SU-DHL-6 (cell line): ENCODE measurements at regions not wholly inside any gene's neighbourhood (a gene's known extent, or its start where the extent isn't known, plus 50 kb on each side); places are given as distances from the start of the nearest gene placed in this dataset.
A peak's percentile ranks its signal among the peaks of the same experiment; 100 is the strongest.
"Not testable (repeated sequence)": the region's sequence is repeated elsewhere in the genome, so short reads cannot be mapped to it uniquely, and the experiment has no call there.

ENCODE experiments used
- H2AFZ ChIP-seq: fragments of 200-600 bp; sonication (generic); 2 replicates; pipeline ENCODE4 v1.6.1; 2014; ENCODE audit warnings: low read depth, mild to moderate bottlenecking, moderate library complexity, mixed read lengths, antibody characterized with exemption, low read length; ENCODE audit not compliant: severe bottlenecking
- H3F3A ChIP-seq: fragments of 200-600 bp; shearing (Covaris generic); 2 replicates; pipeline ENCODE4 v1.6.0; 2016; ENCODE audit warnings: antibody characterized with exemption, mild to moderate bottlenecking; ENCODE audit not compliant: insufficient read depth
- H3K27ac ChIP-seq: fragments of 200-600 bp; sonication (generic); 2 replicates; pipeline ENCODE4 v1.5.1; 2016; ENCODE audit warnings: low read depth, mild to moderate bottlenecking, low read length, moderate library complexity, mixed read lengths
- H3K27me3 ChIP-seq: fragments of 200-600 bp; sonication (generic), shearing (Covaris generic); 2 replicates; pipeline ENCODE4 v1.6.0; 2014; ENCODE audit warnings: mild to moderate bottlenecking, low read length
- H3K36me3 ChIP-seq: fragments of 200-600 bp; sonication (generic); 2 replicates; pipeline ENCODE4 v1.6.1; 2014; ENCODE audit warnings: mild to moderate bottlenecking, low read length, mixed read lengths
- H3K4me2 ChIP-seq: fragments of 300-600, 200-600 bp; shearing (Covaris generic), sonication (generic); 2 replicates; pipeline ENCODE4 v1.6.0; 2014; ENCODE audit warnings: low read length, low read depth, mild to moderate bottlenecking; ENCODE audit not compliant: poor library complexity, severe bottlenecking
- H3K4me3 ChIP-seq: fragments of 200-600 bp; sonication (generic); 2 replicates; pipeline ENCODE4 v1.5.1; 2014; ENCODE audit warnings: antibody characterized with exemption, low read length, mild to moderate bottlenecking, mixed read lengths; ENCODE audit not compliant: insufficient read depth, poor library complexity, severe bottlenecking
- H3K79me2 ChIP-seq: fragments of 200-600 bp; sonication (generic); 2 replicates; pipeline ENCODE4 v1.6.1; 2014; ENCODE audit warnings: mild to moderate bottlenecking, low read length, moderate library complexity; ENCODE audit not compliant: insufficient read depth
- H3K9ac ChIP-seq: fragments of 200-600 bp; sonication (generic); 2 replicates; pipeline ENCODE4 v1.7.0; 2014; ENCODE audit warnings: mild to moderate bottlenecking, low read length
- H3K9me2 ChIP-seq: fragments of 200-600 bp; sonication (generic); replicated peaks from 2 replicates; pipeline ENCODE4 v1.6.1; 2014; ENCODE audit warnings: low read length; ENCODE audit not compliant: insufficient read depth
- H3K9me3 ChIP-seq: fragments of 200-600 bp; sonication (generic); 2 replicates; pipeline ENCODE4 v1.6.1; 2014; ENCODE audit warnings: low read length, mixed read lengths; ENCODE audit not compliant: insufficient read depth
- H4K20me1 ChIP-seq: fragments of 200-600 bp; sonication (generic); 2 replicates; pipeline ENCODE4 v1.6.1; 2014; ENCODE audit warnings: low read depth, mild to moderate bottlenecking, antibody characterized with exemption, low read length, moderate library complexity, mixed read lengths
- CTCF ChIP-seq: fragments of 200-600 bp; sonication (generic); IDR thresholded peaks from one replicate; pipeline ENCODE4 v1.5.1; 2017; ENCODE audit warnings: antibody characterized with exemption, mild to moderate bottlenecking, low read length, moderate library complexity; ENCODE audit not compliant: insufficient read depth, poor library complexity, severe bottlenecking
- EZH2phosphoT487 ChIP-seq: fragments of 200-600 bp; sonication (generic), shearing (Covaris generic); conservative IDR thresholded peaks from 2 replicates; pipeline ENCODE4 v1.6.1; 2018; ENCODE audit warnings: mild to moderate bottlenecking, antibody characterized with exemption, low read length, moderate library complexity, mixed read lengths

- no peaks in the 10 kb centered on the region for H3K36me3 ChIP-seq
- H3K27ac ChIP-seq = no peak overlapping the region
- H3K9ac ChIP-seq = no peak overlapping the region
- no peaks in the 10 kb centered on the region for H4K20me1 ChIP-seq
- TF ChIP-seq CTCF = no peak
- no peak for TF ChIP-seq EZH2phosphoT487
- no peaks in the 10 kb centered on the region for H3F3A ChIP-seq
- H3K4me2 ChIP-seq = no peak overlapping the region
- H3K79me2 ChIP-seq = no peaks in the 10 kb centered on the region
- H3K9me3 ChIP-seq = no peaks in the 10 kb centered on the region
- no peaks in the 10 kb centered on the region for H3K9me2 ChIP-seq
- no peak overlapping the region for H3K4me3 ChIP-seq
- no peaks in the 10 kb centered on the region for H3K27me3 ChIP-seq
- no peak overlapping the region for H2AFZ ChIP-seq
Observed at GRCh38 chr7:93810561-93810960, 80.0 kb downstream of the TFPI2 start.

- no peaks in the 10 kb centered on the region for H3K9me3 ChIP-seq
- H3F3A ChIP-seq = no peaks in the 10 kb centered on the region
- H3K79me2 ChIP-seq = no peaks in the 10 kb centered on the region
- no peaks in the 10 kb centered on the region for H3K9me2 ChIP-seq
- H3K27me3 ChIP-seq = no peaks in the 10 kb centered on the region
- TF ChIP-seq CTCF = no peak
- no peak overlapping the region for H2AFZ ChIP-seq
- H3K36me3 ChIP-seq = no peaks in the 10 kb centered on the region
- no peak overlapping the region for H3K9ac ChIP-seq
- H4K20me1 ChIP-seq = no peaks in the 10 kb centered on the region
- no peak overlapping the region for H3K4me3 ChIP-seq
- no peak overlapping the region for H3K27ac ChIP-seq
- no peak overlapping the region for H3K4me2 ChIP-seq
Observed at GRCh38 chr7:93804726-93805125, 85.8 kb downstream of the TFPI2 start.

GRCh38 chr7:93799750-93800357 is 90.7 kb downstream of the TFPI2 start:
- H2AFZ ChIP-seq = no peak overlapping the region
- no peaks in the 10 kb centered on the region for H4K20me1 ChIP-seq
- no peak overlapping the region for H3K4me3 ChIP-seq
- H3K9me3 ChIP-seq = no peaks in the 10 kb centered on the region
- TF ChIP-seq CTCF = peak; percentile 48
- no peak for TF ChIP-seq EZH2phosphoT487
- H3K36me3 ChIP-seq = no peaks in the 10 kb centered on the region
- no peak overlapping the region for H3K4me2 ChIP-seq
- no peak overlapping the region for H3K9ac ChIP-seq
- no peak overlapping the region for H3K27ac ChIP-seq
- no peaks in the 10 kb centered on the region for H3K9me2 ChIP-seq
- H3K27me3 ChIP-seq = no peaks in the 10 kb centered on the region
- H3K79me2 ChIP-seq = no peaks in the 10 kb centered on the region
- H3F3A ChIP-seq = no peaks in the 10 kb centered on the region

GRCh38 chr7:93793084-93793697 is 97.4 kb downstream of the TFPI2 start:
- not testable (repeated sequence) for H3K4me2 ChIP-seq, H4K20me1 ChIP-seq, H2AFZ ChIP-seq, H3K9ac ChIP-seq, H3K27ac ChIP-seq, H3K9me3 ChIP-seq, H3K27me3 ChIP-seq, H3K4me3 ChIP-seq, H3K79me2 ChIP-seq, H3F3A ChIP-seq, H3K9me2 ChIP-seq, H3K36me3 ChIP-seq
